T-helper 22 cell (primary cell): ENCODE measurements at regions not wholly inside any gene's neighbourhood (a gene's known extent, or its start where the extent isn't known, plus 50 kb on each side); places are given as distances from the start of the nearest gene placed in this dataset.

Source experiments
- DNase-seq: peaks from one replicate; pipeline ENCODE4 v3.0.0-alpha.2; 2020; ENCODE audit warnings: low read depth

GRCh38 chr3:72231439-72232196, 446.7 kb upstream of the PROK2 start:
- no peak for DNase-seq

DNA sequence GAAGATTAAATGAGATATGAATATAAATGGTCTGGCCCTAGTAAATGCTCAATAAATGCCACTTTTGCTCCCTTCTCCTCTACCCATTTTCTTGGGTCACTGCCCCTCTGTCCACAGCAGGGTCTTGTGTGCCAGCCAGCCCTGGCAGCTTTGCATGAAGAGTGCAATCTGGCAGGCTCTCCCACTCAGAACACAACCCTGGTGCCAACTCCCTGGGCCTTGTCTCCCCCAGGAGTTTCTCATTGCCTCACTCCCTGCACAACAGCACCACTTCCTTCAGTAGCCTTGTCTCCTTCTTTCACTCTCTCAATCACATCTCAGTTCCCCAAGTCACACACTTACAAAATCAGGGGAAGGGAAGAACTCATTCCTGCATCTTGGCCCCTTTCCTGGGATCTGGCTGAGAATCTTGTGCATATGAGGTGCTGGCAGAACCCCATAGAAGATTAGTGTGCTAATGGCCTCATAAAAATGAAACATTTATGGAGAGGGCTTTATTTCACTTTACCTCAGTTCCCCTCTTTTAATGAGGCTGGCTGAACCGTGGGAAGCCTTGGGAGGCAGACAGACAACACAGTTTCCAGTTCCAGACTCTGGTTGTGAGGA, 445.9 kb upstream of the PROK2 start:
- DNase-seq, result no peak

GRCh38 chr3:72229952-72230351, 445.0 kb upstream of the PROK2 start:
- no peak for DNase-seq

GRCh38 chr3:72227486-72228070, 442.6 kb upstream of the PROK2 start:
- no peak for DNase-seq

- DNase-seq, result no peak
Measured at GRCh38 chr3:72224804-72225509, 440.0 kb upstream of the PROK2 start.

DNA sequence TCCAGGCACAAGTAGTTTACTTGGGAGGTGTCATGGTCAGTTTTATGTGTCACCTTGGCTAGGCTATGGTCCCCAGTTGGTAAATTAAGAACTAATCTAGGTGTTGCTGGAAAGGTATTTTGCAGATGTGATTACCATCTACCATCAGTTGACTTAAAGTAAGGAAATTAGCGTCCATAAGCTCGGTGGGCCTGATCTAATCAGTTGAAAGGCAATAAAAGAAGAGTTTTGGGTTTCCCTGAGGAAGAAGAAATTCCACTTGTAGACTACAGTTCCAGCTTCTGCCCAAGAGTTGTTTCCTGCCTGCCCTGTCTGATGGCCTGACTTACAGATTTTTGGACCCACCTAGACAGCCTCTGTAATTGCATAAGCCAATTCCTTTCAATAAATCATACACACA, 438.7 kb upstream of the PROK2 start:
- no peak for DNase-seq

- DNase-seq, result no peak
Measured at GRCh38 chr3:72223116-72223515, 438.2 kb upstream of the PROK2 start.

DNA sequence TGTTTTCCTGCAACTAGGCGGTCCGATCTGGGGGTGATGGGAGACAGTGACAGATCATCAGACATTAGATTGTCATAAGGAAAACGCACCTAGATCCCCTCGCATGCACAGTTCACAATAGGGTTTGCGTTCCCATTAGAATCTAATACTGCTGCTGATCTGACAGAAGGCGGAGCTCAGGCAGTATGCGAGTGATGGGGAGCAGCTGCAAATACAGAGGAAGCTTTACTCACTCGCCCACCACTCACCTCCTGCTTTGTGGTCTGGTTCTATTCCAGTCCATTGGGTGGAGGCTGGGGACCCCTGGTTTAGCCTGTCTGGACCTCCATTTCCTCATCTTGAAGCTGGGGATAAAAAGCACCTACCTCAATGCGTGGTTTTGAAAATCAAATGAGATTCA, 437.5 kb upstream of the PROK2 start:
- DNase-seq, result no peak

- no peak for DNase-seq
Measured at GRCh38 chr3:72220946-72221345, 436.0 kb upstream of the PROK2 start.

DNA sequence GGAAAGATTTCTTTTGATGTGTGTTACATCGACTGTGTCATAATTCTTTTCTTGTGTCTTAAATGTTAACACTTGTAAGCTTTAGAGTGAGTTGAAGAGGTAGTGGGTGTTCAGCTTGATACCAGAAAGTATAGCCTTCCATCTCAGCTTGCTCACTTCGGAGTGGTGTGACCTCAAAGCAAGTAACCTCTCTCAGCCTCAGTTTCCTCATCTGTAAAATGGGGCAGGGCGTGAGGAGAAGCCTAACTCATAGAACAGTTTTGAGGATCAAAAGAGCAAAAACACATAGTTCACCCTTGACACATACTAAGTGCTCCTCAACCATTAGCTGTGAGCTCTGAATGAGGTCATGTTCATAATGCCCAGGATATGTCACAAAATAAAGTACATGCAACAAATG, 434.8 kb upstream of the PROK2 start:
- DNase-seq, result no peak

DNA sequence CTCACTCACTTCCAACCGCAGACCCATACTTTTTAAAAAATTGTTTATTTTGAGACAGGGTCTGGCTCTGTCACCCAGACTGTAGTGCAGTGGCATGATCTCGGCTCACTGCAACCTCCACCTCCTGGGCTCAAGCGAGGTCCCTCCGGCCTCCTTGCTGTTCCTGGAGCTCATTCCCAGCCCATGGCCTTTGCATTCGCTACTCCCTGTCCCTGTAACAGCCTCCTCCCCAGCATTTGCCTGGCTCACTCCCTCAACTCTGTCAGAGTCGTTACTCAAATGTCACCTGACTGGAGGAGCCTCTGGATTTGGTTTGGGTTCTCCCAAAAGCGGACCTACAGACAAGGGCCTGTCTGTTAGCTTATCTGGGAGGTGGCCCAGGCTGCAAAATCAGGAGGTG, 432.6 kb upstream of the PROK2 start:
- DNase-seq, result no peak

- no peak for DNase-seq
Measured at GRCh38 chr3:72214066-72214951, 429.4 kb upstream of the PROK2 start.

GRCh38 chr3:72213296-72214065, 428.5 kb upstream of the PROK2 start:
- no peak for DNase-seq

- no peak for DNase-seq
Measured at GRCh38 chr3:72212396-72212795, 427.4 kb upstream of the PROK2 start.

DNA sequence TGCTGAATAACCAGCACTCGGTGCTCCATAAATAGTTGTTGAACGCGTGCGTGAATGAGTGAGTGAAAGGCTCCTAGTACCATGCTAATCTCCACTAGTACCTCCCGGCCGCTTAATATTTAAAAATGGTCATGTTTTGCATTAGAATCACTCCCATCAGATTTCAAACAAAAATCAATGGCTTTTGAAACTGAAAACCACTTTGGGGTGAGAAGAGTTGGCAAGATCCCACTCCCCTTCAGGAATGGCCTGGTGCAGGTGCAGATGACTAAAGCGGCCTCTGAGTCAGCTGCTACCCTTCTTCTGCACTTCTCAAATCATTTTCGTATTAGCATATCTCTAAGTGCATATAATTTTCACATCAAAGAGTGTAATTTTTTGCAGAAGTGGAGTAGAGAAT, 425.3 kb upstream of the PROK2 start:
- DNase-seq, result no peak

DNA sequence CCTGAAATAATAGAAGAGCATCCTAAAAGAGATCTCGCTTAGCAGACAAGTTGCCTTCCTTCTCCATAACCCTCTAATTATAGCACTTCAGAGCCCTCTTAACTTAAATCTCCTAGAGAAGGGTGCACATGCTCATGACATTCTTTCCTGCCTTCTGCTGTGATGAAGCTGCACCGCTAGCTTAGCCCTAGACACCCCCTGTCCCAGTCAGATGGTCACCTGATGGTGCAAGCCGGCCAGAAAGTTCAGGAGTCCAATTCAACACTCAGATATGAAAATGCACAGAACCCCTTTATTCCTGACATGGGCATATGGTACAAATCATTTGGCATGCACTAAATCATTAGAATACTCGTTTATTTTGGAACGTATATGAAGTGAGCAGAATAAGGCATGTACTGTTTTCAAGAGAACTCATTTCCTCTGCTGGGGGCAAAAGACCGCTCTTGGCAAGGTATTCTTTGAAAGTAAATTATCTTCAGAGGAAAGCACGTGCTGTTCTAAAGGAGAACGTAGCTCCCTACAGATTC, 420.4 kb upstream of the PROK2 start:
- no peak for DNase-seq

GRCh38 chr3:72204452-72204851, 419.5 kb upstream of the PROK2 start:
- DNase-seq, result no peak

GRCh38 chr3:72203613-72204349, 418.8 kb upstream of the PROK2 start:
- DNase-seq, result no peak

GRCh38 chr3:72203105-72203504, 418.2 kb upstream of the PROK2 start:
- no peak for DNase-seq

DNA sequence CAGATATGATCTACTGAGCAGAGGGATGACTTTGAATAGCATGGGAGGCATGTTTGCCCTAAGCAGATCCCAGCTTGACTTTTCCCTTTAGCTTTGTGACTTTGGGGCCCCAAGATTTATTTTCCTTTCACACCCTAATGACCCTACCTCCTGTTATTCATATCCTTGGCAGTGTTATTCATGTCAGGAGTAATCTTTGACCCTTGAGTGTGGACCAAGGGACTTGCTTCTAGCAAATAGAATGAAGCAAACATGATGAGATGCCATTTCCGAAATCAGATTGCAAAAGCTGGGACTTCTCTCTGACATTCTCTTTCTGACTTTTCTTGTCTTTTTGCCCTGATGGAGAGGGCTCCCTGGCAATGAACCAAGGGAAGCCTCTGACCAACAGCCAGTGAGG, 415.4 kb upstream of the PROK2 start:
- DNase-seq, result no peak
